ENCODE measurements at regions not wholly inside any gene's neighbourhood (a gene's known extent, or its start where the extent isn't known, plus 50 kb on each side); places are given as distances from the start of the nearest gene placed in this dataset.
A peak's percentile ranks its signal among the peaks of the same experiment; 100 is the strongest.

- in situ Hi-C loops (cut with HindIII; ENCODE audit: low pct_unique_long_range_greater_than_20kb, low sequenced_read_pairs): no loop called here
- no peak for DNase-seq (ENCODE audit: low read depth)
Observed at GRCh38 chr3:117519776-117520175, 810.2 kb downstream of the TUSC7 start.

DNA sequence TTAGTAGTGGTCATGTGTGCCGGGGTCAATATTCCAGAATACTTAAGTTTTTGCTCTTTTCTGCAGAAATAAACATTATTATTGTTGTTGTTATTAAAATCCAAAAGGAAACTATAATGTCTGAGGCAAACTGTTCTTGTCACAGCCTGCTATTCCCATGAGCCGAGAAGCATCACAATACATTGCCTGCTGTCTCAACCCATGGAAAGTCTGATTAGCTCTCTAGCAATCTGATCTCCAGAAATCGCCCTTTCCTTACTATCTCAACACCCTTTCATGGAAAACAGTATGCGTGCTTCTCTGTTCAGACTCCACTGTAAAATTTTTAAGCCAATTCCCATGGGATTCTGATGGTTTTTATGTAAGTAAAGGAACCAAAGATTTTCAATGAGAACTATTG, 811.0 kb downstream of the TUSC7 start:
- in situ Hi-C loops (cut with HindIII; ENCODE audit: low pct_unique_long_range_greater_than_20kb, low sequenced_read_pairs): no loop called here
- DNase-seq (ENCODE audit: low read depth): no peak

- in situ Hi-C loops (cut with HindIII; ENCODE audit: low pct_unique_long_range_greater_than_20kb, low sequenced_read_pairs): no loop called here
- no peak for DNase-seq (ENCODE audit: low read depth)
Observed at GRCh38 chr3:117523418-117523817, 813.8 kb downstream of the TUSC7 start.

DNA sequence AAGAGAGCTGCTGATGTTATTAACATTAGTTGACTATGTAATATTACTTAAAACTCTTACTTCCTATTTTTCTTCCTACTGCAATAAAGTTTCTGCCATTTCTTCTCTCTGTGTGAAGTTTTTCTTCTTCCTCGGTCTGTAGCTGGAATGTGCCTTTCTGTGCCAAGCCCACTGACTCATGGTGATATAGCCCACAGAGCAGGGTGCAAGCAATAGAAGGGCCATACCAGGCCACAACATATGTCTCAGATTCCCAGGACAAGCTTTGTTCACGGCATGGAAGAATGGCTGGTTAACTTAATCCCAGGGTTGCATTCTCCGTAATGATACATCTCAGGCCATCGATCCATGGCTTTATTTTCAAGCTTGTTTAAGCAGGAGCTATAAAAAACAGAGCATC, 815.3 kb downstream of the TUSC7 start:
- in situ Hi-C loops (cut with HindIII; ENCODE audit: low pct_unique_long_range_greater_than_20kb, low sequenced_read_pairs): no loop called here
- DNase-seq (ENCODE audit: low read depth): no peak

DNA sequence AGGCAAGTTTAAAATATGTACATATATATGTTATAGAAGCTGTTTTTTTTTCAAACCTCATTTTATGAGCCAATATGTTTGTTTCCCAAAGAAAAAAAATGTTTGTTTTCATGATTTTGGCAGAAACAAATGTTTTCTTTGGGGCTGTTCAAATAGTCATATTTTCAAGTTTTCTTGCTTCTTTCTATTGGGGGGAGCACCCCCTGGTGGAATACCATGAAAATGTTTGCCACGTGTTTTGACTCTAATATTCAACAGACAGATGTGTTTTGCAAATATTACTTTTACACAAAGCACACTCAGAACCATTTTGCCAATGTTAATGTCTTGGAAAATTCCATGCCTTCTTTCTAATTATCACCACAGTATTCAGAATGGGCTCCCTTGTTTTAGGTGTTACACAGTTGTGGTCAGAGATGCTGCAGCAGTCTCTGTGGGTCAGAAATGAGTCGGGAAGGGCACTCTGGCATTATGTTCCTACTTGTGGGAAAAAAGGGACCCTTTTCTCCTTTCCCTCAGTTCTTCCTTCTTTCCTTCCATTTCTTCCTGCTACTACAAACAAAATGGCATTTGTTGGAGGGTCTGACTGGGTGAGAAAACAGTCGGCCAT, 817.0 kb downstream of the TUSC7 start:
- in situ Hi-C loops (cut with HindIII; ENCODE audit: low pct_unique_long_range_greater_than_20kb, low sequenced_read_pairs): no loop called here
- DNase-seq (ENCODE audit: low read depth): no peak

DNA sequence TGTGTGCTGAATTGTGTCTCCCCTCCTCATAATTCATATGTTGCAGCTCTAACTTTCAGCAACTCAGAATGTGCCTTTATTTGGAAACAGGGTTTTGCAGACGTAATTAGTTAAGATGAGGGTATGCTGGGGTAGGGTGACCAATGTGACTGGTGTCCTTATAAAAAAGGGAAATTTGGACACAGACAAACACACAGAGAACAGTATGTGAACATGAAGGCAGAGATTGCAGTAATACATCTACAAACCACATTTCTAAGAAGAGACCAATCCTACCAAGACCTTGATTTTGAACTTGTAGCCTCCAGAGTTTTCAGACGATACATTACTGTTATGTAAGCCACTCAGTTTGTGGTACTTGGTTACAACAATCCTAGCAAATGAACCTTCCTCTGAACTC, 817.8 kb downstream of the TUSC7 start:
- in situ Hi-C loops (cut with HindIII; ENCODE audit: low pct_unique_long_range_greater_than_20kb, low sequenced_read_pairs): no loop called here

DNA sequence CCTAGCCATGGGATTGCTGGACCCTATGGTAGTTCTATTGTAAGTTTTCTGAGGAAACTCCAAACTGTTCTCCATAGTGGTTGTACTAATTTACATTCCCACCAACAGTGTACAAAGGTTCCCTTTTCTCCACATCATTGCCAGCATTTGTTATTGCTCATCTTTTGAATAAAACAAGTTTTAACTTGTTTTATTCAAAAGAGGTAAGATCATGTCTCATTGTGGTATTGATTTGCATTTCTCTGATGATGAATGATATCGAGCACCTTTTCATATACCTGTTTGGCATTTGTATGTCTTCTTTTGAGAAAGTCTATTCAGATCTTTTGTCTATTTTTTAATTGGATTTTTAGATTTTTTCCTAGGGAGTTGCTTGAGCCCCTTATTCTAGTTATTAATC, 819.1 kb downstream of the TUSC7 start:
- in situ Hi-C loops (cut with HindIII; ENCODE audit: low pct_unique_long_range_greater_than_20kb, low sequenced_read_pairs): no loop called here

More for the DNA sequence above, 817.8 kb downstream of the TUSC7 start:
- no peak for DNase-seq (ENCODE audit: low read depth)

DNA sequence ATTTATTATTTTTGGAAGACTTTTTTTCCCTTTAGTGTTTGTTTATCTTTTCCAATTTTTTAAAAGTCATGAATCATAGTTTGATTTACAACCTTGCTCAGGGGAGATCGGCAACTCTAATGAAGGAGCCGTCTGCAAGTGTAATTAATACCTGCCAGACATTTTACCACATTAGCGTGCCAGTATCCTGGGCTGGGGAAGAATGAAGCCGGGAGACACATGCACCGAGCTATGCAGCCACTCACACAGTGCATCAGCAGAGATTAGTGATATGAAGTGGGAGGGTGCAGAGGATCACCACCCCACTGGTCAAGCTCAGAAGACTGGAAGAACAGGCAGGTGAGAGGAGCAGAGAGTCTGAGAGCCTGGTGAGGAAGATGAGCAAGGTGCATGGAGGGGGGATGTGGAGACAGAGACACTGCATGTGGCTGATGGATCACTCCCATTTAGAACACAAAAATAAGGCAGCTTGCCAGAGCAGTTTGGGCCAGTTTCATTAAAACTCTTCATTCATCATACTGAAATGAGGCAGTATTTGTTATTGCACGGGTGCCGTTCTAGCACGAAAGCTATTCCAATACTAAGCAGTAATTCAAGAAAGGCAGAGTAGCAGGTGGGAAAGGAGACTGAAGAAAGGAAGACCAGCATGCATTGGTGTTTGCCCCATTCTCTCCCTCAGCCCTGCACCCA, 821.6 kb downstream of the TUSC7 start:
- in situ Hi-C loops (cut with HindIII; ENCODE audit: low pct_unique_long_range_greater_than_20kb, low sequenced_read_pairs): no loop called here
- DNase-seq (ENCODE audit: low read depth): no peak

More for the DNA sequence above, 819.1 kb downstream of the TUSC7 start:
- no peak for DNase-seq (ENCODE audit: low read depth)

DNA sequence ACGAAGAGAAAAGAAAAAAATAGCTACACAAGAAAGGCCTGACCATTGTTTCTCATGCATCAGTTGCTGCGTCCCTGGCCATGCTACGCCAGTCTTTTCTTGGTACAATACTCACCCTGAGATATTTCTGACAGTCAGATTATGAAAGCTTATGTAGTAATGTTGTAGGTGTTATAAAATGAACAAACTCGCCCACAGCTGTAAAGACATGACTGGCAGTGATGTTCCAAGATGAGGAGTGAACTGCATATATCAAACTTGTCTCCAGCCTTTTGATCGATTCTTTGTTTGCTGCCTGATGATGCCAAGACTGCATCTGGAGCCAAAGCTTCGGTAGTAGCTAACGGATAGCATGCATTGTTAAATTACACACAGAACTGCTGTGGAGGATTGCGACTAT, 822.7 kb downstream of the TUSC7 start:
- DNase-seq (ENCODE audit: low read depth): no peak
- in situ Hi-C loops (cut with HindIII; ENCODE audit: low pct_unique_long_range_greater_than_20kb, low sequenced_read_pairs): no loop called here

DNA sequence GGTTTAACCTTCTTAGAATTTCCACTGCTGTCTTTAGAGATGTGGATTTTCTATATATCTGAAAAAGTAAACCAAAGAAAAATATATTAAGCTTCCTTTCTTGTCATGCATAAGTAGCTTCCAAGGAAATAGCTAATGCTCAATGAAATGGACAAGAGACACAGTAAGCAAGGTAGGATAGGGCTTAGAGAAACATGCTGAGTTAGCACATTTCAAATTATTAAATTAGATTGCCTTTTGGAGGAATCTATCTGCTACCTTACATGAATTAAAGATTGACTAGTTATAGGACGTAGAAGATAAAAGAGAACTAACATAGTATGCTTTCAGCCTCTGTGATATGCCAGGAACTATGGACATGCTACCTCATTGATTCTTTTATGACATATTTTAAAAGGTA, 824.6 kb downstream of the TUSC7 start:
- DNase-seq (ENCODE audit: low read depth): no peak
- in situ Hi-C loops (cut with HindIII; ENCODE audit: low pct_unique_long_range_greater_than_20kb, low sequenced_read_pairs): no loop called here

GRCh38 chr3:117536006-117536405, 826.4 kb downstream of the TUSC7 start:
- in situ Hi-C loops (cut with HindIII; ENCODE audit: low pct_unique_long_range_greater_than_20kb, low sequenced_read_pairs): no loop called here
- DNase-seq (ENCODE audit: low read depth): no peak

- DNase-seq (ENCODE audit: low read depth): no peak
- in situ Hi-C loops (cut with HindIII; ENCODE audit: low pct_unique_long_range_greater_than_20kb, low sequenced_read_pairs): no loop called here
Observed at GRCh38 chr3:117537949-117538348, 828.4 kb downstream of the TUSC7 start.

DNA sequence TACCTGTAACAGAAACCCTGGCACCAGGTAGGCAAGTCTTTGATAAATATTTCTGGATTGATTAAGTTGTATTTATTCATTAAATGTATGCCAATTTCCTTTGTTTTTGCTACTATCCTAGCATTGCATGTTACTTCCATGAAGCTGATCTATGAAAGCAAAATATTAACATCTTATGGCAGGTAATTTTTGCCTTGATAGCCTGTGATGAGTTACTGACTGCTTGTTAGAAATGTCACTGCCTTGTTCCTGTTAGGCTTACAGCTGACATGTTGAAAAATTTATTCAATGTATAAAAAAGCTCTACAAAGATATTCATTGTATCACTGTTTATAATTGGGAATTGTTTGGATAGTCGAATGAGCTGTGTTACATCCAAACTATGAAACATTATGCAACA, 830.1 kb downstream of the TUSC7 start:
- in situ Hi-C loops (cut with HindIII; ENCODE audit: low pct_unique_long_range_greater_than_20kb, low sequenced_read_pairs): no loop called here
- no peak for DNase-seq (ENCODE audit: low read depth)

DNA sequence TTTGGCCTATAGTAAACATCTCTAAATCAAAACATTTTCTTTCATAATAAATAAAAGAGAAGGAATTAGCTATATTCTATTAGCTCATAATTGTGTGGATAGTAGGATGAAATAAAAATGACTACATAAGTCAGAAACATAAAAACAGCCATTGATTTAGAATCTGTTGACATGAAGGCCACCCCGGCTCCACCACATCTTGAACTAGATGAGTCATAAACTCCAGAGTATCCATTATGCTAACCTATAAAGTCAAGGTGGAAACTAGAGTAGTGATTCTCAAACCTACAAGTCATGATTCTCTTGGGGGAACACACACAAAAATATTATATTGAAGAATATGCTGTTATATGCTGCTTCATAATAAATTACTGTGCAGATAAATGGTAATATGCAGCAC, 831.0 kb downstream of the TUSC7 start:
- in situ Hi-C loops (cut with HindIII; ENCODE audit: low pct_unique_long_range_greater_than_20kb, low sequenced_read_pairs): no loop called here
- DNase-seq (ENCODE audit: low read depth): no peak

DNA sequence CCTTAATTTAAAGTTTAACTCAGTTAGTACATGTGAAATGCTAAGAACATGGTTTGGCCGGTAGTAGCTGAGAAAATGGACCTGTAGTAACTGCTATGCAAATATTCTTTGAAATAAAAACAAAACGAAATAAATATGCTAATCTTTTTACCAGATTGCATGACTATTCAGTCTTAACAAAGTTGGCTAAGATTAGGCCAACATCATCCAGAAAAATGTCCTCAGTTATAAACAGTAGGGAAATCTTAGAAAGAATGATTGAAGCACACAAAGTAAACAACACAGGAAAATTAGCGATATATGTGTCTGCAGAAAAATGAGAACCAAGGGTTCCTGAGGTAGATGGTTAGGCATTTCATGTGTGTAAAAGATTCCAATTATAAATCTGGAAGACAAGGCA, 832.1 kb downstream of the TUSC7 start:
- in situ Hi-C loops (cut with HindIII; ENCODE audit: low pct_unique_long_range_greater_than_20kb, low sequenced_read_pairs): no loop called here
- DNase-seq (ENCODE audit: low read depth): no peak

- in situ Hi-C loops (cut with HindIII; ENCODE audit: low pct_unique_long_range_greater_than_20kb, low sequenced_read_pairs): no loop called here
- no peak for DNase-seq (ENCODE audit: low read depth)
Observed at GRCh38 chr3:117543521-117543920, 833.9 kb downstream of the TUSC7 start.

- in situ Hi-C loops (cut with HindIII; ENCODE audit: low pct_unique_long_range_greater_than_20kb, low sequenced_read_pairs): no loop called here
Observed at GRCh38 chr3:117545484-117545883, 835.9 kb downstream of the TUSC7 start.

DNA sequence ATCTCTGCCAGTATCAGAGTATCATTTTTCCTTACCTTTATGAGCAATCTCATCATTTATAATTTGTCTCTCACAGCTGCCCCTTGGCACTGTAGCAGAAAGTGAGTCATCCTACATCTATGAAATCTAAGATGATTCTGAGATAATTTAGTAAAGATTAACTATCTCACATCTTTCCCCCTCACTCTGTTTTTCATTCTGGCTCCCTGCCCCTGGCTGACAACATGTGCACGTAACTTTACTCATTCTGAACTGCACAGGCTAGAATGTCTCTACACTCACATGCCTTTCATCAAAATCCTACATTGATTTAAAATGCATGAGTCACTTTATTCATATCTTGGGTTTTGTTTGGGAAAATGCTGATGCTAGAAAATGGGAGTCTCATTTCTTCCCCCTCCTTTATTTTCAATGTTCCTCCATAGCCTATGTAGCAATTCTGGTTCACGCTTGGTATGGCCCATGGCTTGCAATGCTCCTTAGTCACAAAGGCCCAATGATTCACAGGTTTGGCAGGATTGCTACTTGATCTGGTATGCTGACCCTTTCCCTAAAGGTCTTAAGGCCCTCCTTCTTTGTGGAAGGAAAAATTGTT, 838.5 kb downstream of the TUSC7 start:
- in situ Hi-C loops (cut with HindIII; ENCODE audit: low pct_unique_long_range_greater_than_20kb, low sequenced_read_pairs): no loop called here
- DNase-seq (ENCODE audit: low read depth): peak; percentile 83

More at GRCh38 chr3:117545484-117545883, 835.9 kb downstream of the TUSC7 start:
- DNase-seq (ENCODE audit: low read depth): no peak

DNA sequence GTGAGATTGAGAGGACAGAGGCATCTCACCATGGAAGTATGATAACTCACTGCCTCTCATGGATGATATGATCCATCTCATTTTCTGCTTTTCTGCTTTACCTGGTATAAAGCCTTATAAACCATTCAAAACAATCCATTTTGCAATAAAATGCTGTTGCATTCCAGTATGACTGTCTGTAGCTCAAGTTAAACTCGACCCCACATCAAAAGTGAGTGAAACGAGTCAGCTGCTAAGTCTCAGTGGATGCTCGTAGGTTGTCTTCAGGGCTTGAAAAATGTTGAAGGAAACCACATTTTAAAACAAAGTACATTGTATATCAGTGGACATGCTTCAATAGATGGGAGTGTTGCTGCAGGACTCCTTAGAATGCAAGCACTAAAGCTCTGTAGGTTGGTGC, 839.0 kb downstream of the TUSC7 start:
- in situ Hi-C loops (cut with HindIII; ENCODE audit: low pct_unique_long_range_greater_than_20kb, low sequenced_read_pairs): no loop called here
- DNase-seq (ENCODE audit: low read depth): no peak

DNA sequence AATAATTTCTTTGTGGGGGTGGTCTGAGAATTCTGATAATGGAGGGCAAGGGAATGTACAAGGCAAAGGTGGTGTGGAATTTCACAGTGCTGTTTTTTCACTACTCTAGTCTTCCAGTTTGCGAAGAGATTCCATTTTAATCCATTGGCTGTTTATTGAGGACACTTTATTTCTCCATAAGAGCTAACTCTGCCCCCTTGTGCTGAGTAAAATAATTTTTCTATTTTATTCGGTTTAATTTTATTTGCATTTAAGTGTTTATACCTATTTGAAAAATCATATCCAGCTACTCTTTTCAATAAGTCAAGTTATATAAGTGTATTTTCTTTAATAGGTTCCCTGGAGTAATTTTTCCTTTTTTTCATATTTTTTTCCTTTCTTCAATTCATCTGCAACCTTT, 840.1 kb downstream of the TUSC7 start:
- in situ Hi-C loops (cut with HindIII; ENCODE audit: low pct_unique_long_range_greater_than_20kb, low sequenced_read_pairs): no loop called here
- DNase-seq (ENCODE audit: low read depth): no peak
